Medulla oblongata (tissue), 1 donor: ENCODE measurements at regions not wholly inside any gene's neighbourhood (a gene's known extent, or its start where the extent isn't known, plus 50 kb on each side); places are given as distances from the start of the nearest gene placed in this dataset.

Experiments used
- DNase-seq: peaks from one replicate; pipeline ENCODE4 v3.0.0-alpha.2; 2015; ENCODE audit errors: extremely low spot score

DNA sequence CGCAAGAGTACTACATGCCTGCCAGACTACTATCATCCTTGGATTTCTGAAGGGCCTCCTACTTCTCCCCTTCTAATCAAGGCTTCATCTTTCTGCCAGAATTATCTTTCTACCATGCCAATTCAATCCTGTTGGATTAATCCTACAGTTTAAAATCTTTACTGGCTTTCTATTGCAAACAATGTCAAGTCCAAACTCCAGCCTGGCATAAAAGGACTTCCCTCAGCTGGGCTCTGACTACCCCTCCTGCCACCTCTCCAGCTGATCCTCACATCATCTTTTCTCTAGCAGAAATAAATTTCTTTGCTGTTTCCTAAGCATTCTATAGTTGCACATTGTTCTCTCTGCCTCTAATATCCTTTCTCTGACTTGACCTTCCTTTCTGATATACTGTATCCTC lies 119.7 kb upstream of the RAD23B start:
- no peak for DNase-seq

DNA sequence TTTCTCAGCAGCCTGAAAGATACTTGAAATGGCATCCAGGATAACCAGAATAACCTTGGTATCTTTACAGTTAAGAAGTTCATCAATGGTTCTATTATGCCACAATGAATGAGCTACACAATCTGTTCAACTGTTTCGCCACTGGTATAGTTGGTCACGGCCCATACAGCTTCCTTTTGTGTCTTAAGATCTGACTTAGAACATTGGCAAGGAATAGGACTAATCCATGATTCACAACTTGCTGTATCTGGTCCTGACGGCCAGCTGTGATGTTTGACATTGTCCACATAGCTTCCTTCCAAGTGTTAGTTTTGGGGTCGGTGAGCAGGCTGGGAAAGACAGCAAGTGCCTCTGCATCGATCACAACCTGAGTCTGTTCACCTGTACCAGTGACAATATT lies 113.3 kb upstream of the RAD23B start:
- no peak for DNase-seq

DNA sequence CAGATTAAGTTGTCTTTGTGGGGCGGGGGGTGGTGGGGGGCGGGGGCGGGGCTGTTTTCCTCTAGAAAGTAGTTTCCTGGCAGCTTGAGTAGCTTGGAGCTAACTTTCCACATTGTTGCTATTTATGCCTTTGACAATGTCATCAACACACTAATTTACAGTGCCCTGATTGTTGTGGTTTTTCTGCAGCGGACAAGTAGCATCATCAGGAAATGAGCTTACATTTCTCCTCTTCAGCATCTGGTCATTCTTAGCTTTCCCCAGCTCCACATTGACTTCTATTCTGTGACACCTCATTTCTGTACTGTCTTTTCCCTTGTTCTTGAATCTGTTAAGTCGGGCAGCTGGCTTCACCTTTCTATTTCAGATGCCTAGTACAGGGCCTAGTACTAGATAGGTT lies 112.3 kb upstream of the RAD23B start:
- no peak for DNase-seq

DNA sequence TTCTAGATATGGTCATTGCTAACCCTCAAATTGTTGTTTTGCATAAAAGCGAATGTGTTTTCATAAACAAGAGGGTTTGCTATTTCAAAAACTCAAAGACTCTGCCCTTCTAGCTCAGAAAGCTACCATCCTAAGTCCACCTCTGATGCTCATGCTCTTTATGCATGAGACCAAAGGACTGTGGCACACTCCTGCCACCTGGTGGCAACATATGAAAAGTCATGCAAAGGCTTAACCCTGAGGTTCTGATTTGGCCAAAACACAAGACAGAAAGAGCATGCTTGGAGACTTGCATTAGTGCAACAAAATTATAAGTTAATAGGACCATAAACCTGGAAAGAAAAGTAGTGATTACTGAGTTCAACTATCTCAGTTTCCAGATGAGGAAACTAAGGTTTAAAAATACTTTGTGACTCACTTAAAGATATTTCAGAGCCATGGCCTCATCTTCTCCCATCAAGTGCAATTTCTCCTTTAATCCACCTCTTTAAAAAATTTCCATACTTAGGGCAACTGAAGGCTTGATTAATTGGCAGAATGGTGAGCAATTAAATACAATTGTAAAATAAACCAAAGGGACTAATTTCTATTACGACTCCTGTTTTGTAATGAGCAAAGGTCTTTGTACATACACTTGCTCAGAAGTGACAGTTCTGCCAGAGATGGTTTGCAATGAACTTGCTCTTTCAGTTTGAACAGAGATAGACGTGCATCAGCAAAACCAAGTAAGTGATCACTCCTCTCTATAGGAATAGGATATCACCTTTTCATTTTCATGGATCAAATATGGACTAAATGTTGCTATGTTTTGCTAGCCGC lies 110.7 kb upstream of the RAD23B start:
- peak; percentile 94 for DNase-seq

DNA sequence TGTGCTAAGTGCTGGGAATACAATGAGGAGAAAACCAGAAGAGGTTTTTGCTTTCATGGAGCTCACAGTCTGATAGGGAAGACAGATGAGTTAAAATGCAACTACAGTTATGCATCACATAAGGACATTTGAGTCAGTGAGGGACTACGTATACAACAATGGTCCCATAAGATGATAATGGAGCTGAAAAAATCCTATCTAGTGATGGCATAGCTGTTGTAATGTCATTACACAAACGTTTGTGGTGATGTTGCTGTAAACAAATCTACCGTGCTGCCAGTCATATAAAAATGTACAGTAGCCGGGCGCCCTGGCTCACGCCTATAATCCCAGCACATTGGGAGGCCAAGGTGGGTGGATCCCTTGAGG lies 110.1 kb upstream of the RAD23B start:
- DNase-seq, result no peak

DNA sequence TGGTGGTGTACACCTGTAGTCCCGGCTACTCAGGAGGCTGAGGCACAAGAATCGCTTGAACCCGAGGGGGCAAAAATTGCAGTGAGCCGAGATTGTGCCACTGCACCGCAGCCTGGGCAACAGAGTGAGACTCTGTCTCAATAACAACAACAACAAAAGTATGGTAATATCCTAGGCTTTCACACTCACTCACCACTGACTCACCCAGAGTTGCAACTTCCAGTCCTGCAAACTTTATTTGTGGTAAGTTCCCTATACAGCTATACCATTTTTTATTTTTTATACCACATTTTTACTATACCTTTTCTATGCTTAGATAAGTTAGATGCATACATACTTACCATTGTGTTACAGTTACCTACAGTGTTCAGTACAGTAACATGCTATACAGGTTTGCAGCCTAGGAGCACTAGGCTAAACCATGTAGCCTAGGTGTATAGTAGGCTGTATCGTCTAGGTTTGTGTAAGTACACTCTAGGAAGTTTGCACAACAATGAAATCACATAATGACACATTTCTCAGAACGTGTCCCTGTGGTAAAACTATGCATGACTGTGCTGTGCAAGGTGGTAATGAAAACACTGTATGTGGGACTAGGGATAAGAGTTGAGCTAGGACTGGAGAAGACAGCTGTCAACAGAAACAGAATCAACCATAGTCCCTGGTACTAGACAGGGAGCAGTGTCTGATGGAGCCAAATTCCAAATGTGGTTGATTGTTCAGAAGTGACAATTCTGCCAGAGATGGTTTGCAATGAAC lies 109.5 kb upstream of the RAD23B start:
- no peak for DNase-seq

DNA sequence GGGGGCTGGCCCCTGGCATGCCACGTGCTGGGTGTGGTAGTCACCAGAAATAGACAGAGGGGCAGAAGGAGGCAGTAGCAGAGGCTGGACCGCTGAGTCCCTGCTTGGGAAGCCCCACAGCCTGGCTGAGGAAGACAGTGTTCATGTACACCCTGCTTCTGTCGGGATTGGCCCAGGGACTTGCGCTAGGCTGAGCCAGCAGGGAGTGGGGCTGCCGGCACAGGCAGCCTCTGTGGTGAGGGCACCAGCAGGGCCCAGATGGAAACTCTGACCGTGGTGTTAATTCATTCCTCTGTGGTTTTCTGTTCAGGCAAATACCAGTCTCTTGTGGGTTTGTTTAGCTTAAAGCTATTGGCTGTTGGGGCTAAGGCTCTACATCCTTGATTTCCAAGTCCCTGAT lies 108.6 kb upstream of the RAD23B start:
- DNase-seq, result no peak

DNA sequence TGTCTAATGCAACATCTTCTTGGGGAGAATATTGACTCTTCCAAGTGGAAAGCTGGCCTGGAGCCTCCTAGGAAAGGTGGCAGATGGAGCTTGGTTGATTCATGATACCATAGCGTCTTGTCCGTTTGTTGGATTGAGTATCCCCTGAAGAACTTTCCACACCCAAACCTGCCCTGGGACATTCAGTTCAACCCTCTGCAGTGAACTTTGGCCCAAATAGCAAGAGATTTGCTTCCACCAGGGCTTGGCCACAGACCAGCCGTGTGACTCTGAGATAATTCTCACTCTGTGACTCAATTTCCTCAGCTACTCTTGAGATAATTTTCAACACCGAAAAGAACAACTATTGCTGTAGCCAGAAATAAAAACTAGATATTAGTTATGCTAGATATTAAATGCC lies 108.0 kb upstream of the RAD23B start:
- DNase-seq, result no peak

DNA sequence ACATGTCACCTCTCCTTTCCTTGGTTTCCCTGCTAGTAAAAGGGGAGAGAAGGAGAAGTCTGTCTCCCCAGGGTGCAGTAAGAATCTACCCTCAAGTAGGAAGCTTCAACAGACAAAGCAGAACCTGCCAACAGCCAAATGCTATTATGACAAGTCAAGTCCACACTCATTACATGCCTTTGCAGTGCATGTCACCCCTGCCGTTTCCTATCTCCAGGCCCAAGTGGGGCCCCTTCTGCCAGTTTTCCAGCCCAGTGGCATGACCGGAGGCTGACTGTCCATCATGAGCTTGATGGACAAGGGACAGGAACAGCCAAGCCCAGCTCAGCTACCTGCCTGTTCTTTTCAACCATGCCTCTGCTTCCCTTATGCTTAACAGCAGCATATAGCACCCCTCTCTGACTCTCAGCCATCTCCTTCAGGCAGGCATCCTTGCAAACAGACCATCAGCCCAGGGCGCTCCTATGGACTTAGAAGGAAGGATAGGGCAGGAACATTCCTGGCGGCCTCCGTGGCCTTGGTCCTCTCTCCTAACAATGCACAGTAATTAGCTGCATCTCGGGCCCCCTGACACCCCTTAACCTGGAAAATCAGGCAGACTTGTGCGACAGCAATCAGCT lies 107.2 kb upstream of the RAD23B start:
- DNase-seq, result no peak

DNA sequence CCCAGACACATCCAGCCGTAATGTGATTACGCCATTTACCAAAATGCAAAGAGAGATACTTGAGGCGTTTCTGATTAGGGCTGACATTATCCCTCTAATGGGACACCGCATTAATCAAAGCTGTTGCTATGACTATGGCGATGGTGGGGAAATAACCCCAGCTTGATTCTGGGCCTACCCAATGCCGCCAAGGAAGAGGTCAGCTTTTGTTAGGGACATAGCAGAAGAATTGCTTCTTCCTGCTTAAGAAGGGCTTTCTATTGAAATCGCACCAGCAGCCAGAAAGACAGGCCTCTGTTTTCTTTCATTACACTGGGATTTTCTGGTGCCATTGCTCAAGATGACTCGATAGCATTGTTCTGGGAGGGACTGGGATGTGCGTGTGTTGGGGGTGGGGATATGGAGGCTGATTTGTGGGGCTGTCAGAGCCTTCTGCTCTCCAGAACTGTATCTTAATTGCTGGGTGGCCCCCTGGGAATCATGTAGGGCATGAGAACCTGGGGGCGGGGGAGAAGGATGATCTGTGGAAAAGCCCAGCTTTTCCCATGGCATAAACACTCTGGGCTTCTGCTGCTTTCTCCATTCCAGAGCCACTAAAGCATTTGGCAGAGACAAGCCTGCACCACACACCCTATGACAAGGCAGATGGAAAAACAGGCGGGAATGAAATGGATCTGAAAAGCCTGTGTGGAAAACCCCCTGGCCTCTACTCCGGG lies 106.5 kb upstream of the RAD23B start:
- DNase-seq, result peak; percentile 45

DNA sequence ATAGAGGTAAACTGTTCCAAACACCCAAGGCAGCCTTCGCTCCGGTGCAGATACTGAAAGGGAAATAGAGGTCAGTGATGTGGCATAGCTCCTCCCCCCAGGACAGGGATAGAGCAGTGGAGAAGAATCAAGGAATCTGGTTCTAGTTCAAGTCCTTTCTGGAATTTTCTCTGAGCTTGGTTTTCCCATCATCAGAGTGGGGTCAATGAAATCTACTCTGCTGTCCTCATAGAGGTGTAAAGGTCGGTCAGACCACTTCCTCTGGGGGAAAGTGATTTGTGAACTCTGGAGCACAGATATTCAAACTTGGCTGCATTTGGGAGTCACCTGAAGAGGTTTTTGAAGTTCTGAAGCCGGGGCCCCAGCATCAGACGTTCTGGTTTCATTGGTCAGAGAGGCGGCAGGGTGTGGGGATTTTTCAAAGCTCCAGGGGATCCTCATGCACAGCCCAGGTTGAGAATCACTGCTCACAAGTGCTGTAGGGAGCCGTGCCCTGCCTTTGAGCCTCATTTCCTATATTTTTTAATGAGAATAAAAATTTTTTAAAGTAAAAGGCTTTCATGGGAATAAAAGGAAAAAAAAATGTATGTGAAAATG lies 105.7 kb upstream of the RAD23B start:
- DNase-seq, result no peak

DNA sequence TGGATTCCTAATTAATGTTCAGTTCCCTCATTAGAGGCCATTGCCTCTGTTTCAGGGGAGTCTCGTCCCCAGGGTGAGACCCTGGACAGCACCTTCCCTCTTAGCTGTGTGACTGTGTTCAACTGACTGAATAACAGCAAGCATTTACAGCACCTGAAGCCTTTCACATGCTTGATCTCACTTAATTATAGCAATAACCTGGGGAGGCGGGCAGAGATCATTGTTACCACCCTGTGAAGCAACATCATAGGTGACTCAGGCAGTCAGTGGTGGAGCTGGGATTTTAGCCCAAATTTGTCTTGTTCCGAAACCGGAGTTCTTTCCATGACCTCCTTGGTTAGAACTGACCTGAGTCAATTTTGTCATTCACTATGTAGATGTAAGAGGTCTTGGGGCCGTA lies 105.2 kb upstream of the RAD23B start:
- DNase-seq, result no peak

DNA sequence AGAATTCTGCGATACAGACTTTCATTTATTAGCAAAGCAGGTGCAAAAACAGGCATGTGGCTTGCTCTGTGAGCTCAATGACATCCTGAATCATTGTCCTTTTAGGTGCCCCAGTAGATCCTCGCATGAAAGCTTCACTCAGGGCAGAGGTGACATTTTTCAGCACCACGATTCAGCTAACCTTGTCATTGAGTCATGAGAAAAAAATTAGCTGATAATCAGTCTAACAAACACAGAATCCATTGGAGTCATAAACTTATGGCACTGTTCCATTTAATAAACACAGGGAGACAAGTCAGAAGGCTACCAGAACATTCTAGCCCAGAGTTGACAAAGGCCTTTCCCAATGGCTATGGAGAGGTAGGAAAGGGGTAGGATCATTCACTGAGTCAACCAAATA lies 104.8 kb upstream of the RAD23B start:
- DNase-seq, result no peak

DNA sequence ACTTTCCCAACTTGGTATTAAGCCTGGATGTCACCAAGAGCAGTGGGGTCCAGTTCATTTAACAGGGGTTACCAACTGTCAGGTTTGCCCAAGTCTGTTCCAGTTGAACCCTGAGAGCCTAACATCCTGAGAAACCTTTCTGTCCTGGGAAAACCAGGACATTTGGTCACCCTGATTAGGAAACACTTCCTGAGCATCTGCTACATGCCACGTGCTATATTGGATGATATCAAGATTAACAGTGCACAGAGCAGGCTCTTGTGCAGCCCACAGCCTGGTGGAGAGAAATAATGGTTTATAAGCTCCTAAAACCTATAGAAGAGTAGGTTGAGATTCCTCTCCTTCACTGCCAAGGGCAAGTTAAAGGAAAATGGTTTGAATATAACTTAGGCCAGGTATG lies 102.9 kb upstream of the RAD23B start:
- DNase-seq, result no peak

DNA sequence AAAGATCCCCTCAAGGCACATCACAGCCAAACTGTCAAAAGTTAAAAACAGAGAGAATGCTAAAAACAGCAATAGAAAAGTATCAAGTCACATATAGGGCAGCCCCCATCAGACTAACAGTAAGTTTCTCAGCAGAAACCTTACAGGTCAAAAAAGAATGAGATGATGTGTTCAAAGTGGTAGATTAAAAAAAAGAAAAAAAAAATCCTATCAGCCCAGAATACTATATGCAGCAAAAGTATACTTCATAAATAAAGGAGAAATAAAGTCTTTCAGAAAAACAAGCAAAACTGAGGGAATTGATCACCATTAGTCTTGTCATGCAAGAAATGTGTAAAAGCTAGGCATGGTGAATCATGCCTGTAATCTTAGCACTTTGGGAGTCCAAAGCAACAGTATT lies 99.9 kb upstream of the RAD23B start:
- no peak for DNase-seq

DNA sequence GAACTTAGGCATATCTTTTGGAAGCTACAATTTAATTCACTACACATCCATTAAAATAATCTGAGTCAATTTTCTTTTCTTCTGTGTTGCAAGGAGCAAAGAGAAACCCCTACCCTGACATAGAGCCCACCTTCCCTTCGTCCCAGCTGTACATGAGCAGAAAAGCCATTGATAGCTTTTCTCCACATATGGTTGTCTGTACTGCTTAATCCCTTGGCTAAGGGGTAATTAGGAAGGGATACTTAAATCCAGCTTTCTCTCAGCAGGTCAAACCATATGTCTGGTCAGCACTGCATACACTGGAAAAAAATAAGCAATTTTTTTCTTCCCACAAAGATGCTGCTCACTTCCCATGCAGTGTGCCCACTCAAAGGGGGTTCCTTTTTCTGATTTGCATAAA lies 94.7 kb upstream of the RAD23B start:
- no peak for DNase-seq

DNA sequence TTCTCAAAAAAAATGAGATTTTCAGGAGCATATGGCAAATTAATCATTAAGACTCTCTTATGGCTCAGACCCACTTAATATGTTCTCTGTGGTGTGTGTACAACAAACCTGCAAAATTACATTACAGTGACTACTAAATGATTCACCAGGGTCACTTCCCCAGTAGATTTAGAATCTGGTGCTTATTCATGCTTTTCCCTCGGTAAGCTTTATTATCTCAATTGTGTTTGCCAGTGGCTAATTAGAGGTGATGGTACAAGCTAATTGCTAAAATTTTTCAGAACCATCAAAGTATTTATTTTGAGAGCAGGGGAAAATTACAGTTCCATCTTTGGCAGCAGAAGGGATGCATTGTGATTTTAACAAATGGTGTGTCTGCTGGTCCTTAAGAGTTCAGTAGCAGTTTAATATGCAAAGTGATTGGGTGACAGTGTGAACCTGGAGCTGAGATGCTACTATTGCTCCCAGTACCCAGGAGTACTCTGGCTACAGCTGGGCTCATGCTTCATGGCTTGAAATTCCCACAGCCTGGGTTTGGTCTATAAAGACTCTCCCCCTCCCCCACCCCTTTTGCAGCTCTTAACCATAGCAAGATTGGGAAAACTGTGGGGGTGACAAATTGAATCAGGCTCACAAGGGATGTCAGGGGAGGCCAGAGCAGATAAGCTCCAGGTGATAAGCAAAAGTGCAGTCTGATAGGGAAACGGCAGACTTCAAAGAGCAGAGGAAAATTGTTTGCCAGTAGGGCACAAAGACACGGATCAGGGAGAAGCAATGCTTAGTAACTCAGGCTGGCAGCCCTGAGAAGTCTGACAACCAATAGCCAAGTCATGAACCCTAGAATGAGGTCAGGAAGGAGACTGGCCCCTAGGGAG lies 92.8 kb upstream of the RAD23B start:
- no peak for DNase-seq

DNA sequence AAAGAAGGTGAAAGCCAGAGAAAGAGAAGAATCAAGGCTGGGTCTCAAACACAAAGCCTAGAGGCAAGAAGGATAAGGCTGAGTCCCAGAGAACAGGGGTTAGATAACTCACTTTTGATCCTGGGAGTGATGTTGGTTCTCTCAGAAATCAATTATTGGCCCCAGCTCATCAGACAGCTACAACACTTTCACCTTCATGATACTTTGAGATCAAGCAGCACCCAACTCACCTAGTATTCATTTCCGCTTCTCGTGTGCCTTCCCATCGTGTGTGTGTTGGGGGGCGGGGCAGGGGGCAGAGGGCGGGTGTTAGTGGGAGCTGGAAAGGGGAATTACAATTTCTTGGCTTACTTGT lies 92.2 kb upstream of the RAD23B start:
- no peak for DNase-seq

DNA sequence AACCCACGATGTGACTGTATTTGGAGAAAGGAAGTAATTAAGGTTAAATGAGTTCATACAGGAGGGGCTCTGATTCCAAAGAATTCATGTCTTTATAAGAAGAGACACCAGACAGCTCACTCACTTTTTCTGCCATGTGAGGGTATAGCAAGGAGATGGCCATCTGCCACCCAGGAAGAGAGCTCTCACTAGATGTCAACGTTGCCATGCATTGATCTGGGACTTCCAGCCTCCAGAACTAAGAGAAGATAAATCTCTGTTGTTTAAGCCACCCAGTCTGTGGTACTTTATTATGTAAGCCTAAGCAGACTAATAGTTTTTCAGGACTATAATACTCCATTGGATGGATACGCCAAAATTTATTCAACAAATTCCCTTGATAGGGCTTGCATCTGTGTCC lies 89.8 kb upstream of the RAD23B start:
- no peak for DNase-seq

DNA sequence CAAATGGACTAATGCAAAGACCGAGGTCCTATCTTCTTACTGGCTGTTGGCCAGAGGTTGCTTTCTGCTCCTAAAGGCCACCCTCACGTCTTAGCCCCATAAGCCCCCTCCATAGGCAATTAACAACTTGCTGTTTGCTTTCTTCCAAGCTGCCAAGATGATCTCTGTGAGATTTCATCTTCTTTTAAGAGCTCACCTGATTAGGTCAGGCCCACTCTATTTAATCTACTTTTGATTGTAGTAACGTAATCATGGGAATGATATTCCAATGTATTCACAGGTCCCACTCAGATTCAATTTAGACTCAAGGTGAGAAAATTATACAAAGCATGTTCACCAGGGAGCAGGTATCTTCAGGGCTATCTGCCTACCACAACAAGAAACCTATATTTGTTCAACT lies 84.4 kb upstream of the RAD23B start:
- no peak for DNase-seq

DNA sequence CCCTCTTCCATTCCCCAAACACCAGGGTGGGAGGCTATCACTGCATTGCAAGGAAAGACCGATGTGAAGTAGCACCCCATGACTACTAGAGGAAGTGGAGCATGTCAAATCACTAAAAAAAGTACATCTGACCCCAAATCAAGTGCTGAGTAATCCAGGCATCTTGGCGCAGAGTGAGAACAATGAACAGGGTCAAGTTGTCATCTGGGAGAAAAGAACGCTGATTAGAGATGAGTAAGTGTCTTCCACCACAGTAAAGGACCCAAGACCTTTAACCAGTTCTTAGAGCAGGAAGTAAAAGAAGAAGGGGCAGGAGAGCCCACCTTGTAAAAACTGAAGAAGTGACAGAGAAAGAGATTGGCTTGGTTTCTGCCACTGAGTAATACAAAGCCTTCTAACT lies 75.0 kb upstream of the RAD23B start:
- no peak for DNase-seq
